Common myeloid progenitor, CD34-positive (primary cell): ENCODE measurements at regions not wholly inside any gene's neighbourhood (a gene's known extent, or its start where the extent isn't known, plus 50 kb on each side); places are given as distances from the start of the nearest gene placed in this dataset.
"Not testable (repeated sequence)": the region's sequence is repeated elsewhere in the genome, so short reads cannot be mapped to it uniquely, and the experiment has no call there.

Source experiments
- CTCF ChIA-PET: fragments of 350-600 bp; sonication (Branson Sonifier 250); formaldehyde crosslinking; loops from one replicate; lab custom pipeline; 2021; ENCODE audit warnings: antibody characterized with exemption; lab: Charles Lee
- POLR2A ChIA-PET: fragments of 350-600 bp; sonication (Branson Sonifier 250); formaldehyde crosslinking; loops from one replicate; lab custom pipeline; 2021; ENCODE audit warnings: antibody characterized with exemption; lab: Charles Lee
- DNase-seq, 3 donors: peaks; one replicate each; pipeline versions ENCODE4 v3.0.0 to v3.0.0-alpha.2; 2013
- H3K27ac ChIP-seq, 2 experiments: 1 replicate in 1 of 2; 2 replicates in 1 of 2; pipeline ENCODE4 v1.7.0; 2013; ENCODE audit warnings: inconsistent platforms in 2 of 2, low read length in 2 of 2, mild to moderate bottlenecking in 2 of 2, low read depth in 1 of 2, moderate library complexity in 1 of 2; ENCODE audit not compliant: severe bottlenecking in 2 of 2, insufficient read depth in 1 of 2, poor library complexity in 1 of 2
- H3K27me3 ChIP-seq, 5 experiments: replicated peaks in 2 of 5; 1 replicate in 3 of 5; 2 replicates in 2 of 5; pipeline versions ENCODE4 v1.6.1 to v1.7.0; 2013; ENCODE audit warnings: low read length in 4 of 5, mild to moderate bottlenecking in 2 of 5, moderate library complexity in 2 of 5, inconsistent platforms in 1 of 5; ENCODE audit not compliant: insufficient read depth in 5 of 5, control insufficient read depth in 4 of 5
- H3K36me3 ChIP-seq, 4 experiments: 1 replicate in 2 of 4; 2 replicates in 2 of 4; pipeline versions ENCODE4 v1.6.1 to v1.7.0; 2013; ENCODE audit warnings: low read length in 3 of 4, control low read depth in 1 of 4, mild to moderate bottlenecking in 1 of 4; ENCODE audit not compliant: control insufficient read depth in 4 of 4, insufficient read depth in 4 of 4
- H3K4me1 ChIP-seq, 4 experiments: 1 replicate in 3 of 4; 2 replicates in 1 of 4; pipeline versions ENCODE4 v1.6.1 to v1.7.1; 2013; ENCODE audit warnings: low read length in 3 of 4, mild to moderate bottlenecking in 3 of 4, control low read depth in 1 of 4, inconsistent platforms in 1 of 4, moderate library complexity in 1 of 4; ENCODE audit not compliant: control insufficient read depth in 4 of 4, insufficient read depth in 4 of 4; ENCODE audit errors: control extremely low read depth in 1 of 4
- H3K4me3 ChIP-seq, 7 experiments: 1 replicate in 4 of 7; 2 replicates in 3 of 7; pipeline versions ENCODE4 v1.5.1 to v1.7.0; 2013; ENCODE audit warnings: mild to moderate bottlenecking in 7 of 7, low read length in 6 of 7, moderate library complexity in 6 of 7, inconsistent platforms in 2 of 7, low read depth in 2 of 7, control low read depth in 1 of 7; ENCODE audit not compliant: insufficient read depth in 4 of 7, control insufficient read depth in 1 of 7; ENCODE audit errors: extremely low read depth in 1 of 7
- H3K9me3 ChIP-seq, 5 experiments: 1 replicate in 4 of 5; 2 replicates in 1 of 5; pipeline versions ENCODE4 v1.6.1 to v1.7.1; 2013; ENCODE audit warnings: low read length in 4 of 5, mild to moderate bottlenecking in 2 of 5, inconsistent platforms in 1 of 5, low read depth in 1 of 5, moderate library complexity in 1 of 5; ENCODE audit not compliant: control insufficient read depth in 4 of 5, insufficient read depth in 2 of 5; ENCODE audit errors: control extremely low read depth in 1 of 5
- WGBS: methylation state at CpG from one replicate; pipeline ENCODE4 v1.1.5; 2013; ENCODE audit not compliant: insufficient coverage; 5-methylcytosine and 5-hydroxymethylcytosine counted together

DNA sequence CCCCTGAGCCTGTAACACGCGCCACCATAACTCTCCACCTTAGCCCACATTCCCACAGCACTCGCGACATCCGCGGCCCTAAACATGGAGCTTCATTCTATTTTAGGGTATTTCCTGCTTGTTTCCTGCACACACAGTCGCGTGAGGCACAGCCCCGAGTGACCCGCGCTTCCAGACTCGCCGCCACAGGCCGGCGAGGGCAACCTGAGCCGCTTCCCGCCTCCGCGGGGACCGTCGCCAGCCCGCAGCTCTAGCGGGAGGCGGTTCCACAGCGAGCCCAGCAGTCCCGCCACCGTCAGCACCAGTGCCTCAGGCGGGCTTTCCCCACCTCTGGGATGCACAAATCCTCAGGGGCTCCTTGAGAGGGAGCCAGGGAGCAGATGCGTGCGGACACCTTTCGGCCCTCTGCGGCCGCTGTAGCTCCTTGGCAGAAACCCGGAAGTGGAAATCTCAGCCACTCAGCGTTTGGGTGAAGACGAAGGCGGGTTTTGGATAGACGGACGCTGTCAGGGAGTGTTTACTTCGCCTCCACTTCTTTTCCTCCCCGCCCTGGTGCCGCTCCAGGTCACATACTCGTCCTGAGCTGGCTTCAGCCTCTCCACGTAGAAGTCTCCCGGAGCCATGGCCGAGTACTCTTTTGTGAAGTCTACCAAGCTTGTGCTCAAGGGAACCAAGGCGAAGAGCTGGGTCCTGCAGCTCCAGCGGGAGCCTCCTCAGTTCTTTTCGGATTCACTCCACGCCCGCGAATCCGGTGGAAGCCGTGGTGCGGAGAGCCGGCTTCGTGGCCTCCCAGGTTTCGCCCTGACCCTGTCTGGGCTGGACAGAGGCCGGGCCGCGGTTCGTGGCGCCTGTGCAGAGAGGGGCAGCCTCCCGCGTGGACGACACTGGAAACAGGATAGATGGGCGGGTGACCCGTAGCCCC, 2177.4 kb upstream of the DEFB115 start:
- WGBS, result 53% methylated on average over 51 of the region's 68 CpGs
- H3K27me3 ChIP-seq, result no peaks in the 10 kb centered on the region
- H3K36me3 ChIP-seq, result no peaks in the 10 kb centered on the region
- DNase-seq, result no peak
- no peak overlapping the region for H3K27ac ChIP-seq
- ChIA-PET CTCF (no interaction called here), POLR2A (no interaction called here)
- peaks cover 0 to 14% (median 8%) of the 10 kb centered on the region in 5 experiments for H3K9me3 ChIP-seq
- H3K4me3 ChIP-seq, result peak overlapping the region in 2 of 7 experiments; percentile 23 to 28
- H3K4me1 ChIP-seq, result no peaks in the 10 kb centered on the region

DNA sequence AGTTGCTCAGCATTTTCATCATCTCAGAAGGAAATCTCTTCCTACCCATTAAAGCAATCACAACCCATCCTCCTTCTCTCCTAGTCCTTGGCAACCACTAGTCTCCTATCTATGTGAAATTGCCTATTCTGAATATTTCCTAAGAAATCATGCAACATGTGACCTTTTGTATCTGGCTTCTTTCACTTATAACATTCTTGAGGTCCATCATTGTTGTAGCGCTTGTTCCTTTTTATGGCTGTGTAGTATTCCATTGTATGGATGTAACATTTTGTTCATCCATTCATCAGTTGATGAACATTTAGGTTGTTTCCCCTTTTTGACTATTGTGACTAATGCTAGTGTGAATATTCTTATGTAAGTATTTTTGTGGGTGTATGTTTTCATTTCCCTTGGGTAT, 2175.8 kb upstream of the DEFB115 start:
- peaks cover 0 to 11% (median 5%) of the 10 kb centered on the region in 5 experiments for H3K9me3 ChIP-seq
- H3K27ac ChIP-seq, CTCF ChIA-PET, DNase-seq, H3K4me3 ChIP-seq, H3K36me3 ChIP-seq, H3K27me3 ChIP-seq, POLR2A ChIA-PET, H3K4me1 ChIP-seq: not testable (repeated sequence)
- no CpG with 5 or more reads among the region's 1 CpG for WGBS

DNA sequence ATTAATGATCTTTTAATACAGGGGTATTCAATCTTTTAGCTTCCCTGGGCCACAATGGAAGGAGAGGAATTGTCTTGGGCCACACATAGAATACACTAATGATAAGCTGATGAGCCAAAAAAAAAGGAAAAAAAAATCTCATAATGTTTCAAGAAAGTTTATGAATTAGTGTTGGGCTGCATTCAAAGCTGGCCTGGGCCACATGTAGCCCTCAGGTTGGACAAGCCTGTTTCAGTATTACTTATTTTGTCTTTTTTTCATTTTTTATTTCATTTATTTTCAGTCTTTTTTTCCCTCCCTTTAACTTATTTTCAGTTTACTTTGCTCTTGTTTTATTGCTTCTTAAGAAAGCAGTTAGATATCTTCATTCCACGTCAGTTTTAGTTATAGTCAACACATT, 2171.8 kb upstream of the DEFB115 start:
- Histone ChIP-seq H3K27me3 (no peaks in the 10 kb centered on the region), H3K9me3 (peaks cover 0 to 6% (median 1%) of the 10 kb centered on the region in 5 experiments), H3K4me1 (no peaks in the 10 kb centered on the region), H3K36me3 (no peaks in the 10 kb centered on the region), H3K27ac (no peak overlapping the region), H3K4me3 (no peak overlapping the region)
- no peak for DNase-seq
- ChIA-PET POLR2A (no interaction called here), CTCF (no interaction called here)
- no CpG with 5 or more reads among the region's 1 CpG for WGBS

- H3K4me3 ChIP-seq, H3K27me3 ChIP-seq, DNase-seq, H3K36me3 ChIP-seq, H3K4me1 ChIP-seq, H3K9me3 ChIP-seq, POLR2A ChIA-PET, CTCF ChIA-PET, H3K27ac ChIP-seq: not testable (repeated sequence)
- WGBS, result 85% methylated on average over 11 of the region's 11 CpGs
These were observed 2171.2 kb upstream of the DEFB115 start for GRCh38 chr20:29086145-29086718.

DNA sequence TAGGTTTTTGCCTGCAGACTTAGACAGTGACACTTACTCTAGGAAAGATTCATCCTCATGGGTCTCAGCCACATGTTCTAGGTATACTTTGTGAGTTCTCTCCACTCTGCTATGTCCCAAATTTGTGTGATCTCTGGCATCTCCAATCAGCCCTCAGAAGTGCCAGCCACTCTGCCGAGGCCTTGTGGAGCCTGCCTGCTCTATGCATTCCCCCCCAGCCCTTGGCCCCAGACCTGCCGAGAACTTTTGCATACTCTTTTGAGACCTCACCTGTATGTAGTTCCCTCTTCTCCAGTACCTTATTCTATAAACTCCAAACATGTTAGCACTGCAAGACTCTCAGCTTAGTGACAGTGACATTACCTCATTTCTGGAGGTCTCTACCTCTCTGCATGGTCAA, 2170.5 kb upstream of the DEFB115 start:
- Histone ChIP-seq H3K9me3 (peaks cover 0 to 6% (median 1%) of the 10 kb centered on the region in 5 experiments), H3K27me3 (no peaks in the 10 kb centered on the region), H3K4me1 (no peaks in the 10 kb centered on the region), H3K27ac (no peak overlapping the region), H3K36me3 (no peaks in the 10 kb centered on the region), H3K4me3 (no peak overlapping the region)
- no peak for DNase-seq
- 77% methylated on average over 2 of the region's 2 CpGs for WGBS
- ChIA-PET POLR2A (no interaction called here), CTCF (no interaction called here)

- H3K4me1 ChIP-seq, POLR2A ChIA-PET, H3K4me3 ChIP-seq, DNase-seq, H3K27me3 ChIP-seq, CTCF ChIA-PET, H3K9me3 ChIP-seq, H3K27ac ChIP-seq, H3K36me3 ChIP-seq: not testable (repeated sequence)
- WGBS, result no CpG with 5 or more reads among the region's 3 CpGs
These were observed 2169.6 kb upstream of the DEFB115 start for GRCh38 chr20:29087887-29088286.

GRCh38 chr20:29088472-29088871, 2169.0 kb upstream of the DEFB115 start:
- H3K4me3 ChIP-seq, H3K36me3 ChIP-seq, H3K27ac ChIP-seq, DNase-seq, H3K27me3 ChIP-seq, H3K9me3 ChIP-seq, CTCF ChIA-PET, H3K4me1 ChIP-seq, POLR2A ChIA-PET: not testable (repeated sequence)
- WGBS, result 75% methylated on average over 1 of the region's 2 CpGs
